Panc1 (cell line): ENCODE measurements at regions not wholly inside any gene's neighbourhood (a gene's known extent, or its start where the extent isn't known, plus 50 kb on each side); places are given as distances from the start of the nearest gene placed in this dataset.
"Not testable (repeated sequence)": the region's sequence is repeated elsewhere in the genome, so short reads cannot be mapped to it uniquely, and the experiment has no call there.

Experiments used
- ATAC-seq: fragments of 200-7000 bp; cut with Tn5 transposase; 2 replicates; pipeline ENCODE4 v1.9.1; 2020; ENCODE audit warnings: mild to moderate bottlenecking, moderate library complexity
- BruUV-seq: library from RNA; stranded (reverse); fragments of 400-500 nt; replicated peaks from 2 replicates; lab custom pipeline; 2021; lab: Mats Ljungman, UMichigan
- CTCF ChIA-PET: fragments of 300-600 bp; sonication (Branson Sonifier 250); formaldehyde crosslinking; loops from one replicate; lab custom pipeline; 2022; ENCODE audit warnings: antibody characterized with exemption; lab: Charles Lee
- POLR2A ChIA-PET: fragments of 300-600 bp; sonication (Branson Sonifier 250); formaldehyde crosslinking; loops from one replicate; lab custom pipeline; 2022; ENCODE audit warnings: antibody characterized with exemption; lab: Charles Lee
- DNase-seq: peaks from one replicate; pipeline ENCODE4 v3.0.0-alpha.2; 2010; ENCODE audit warnings: low read depth, low spot score
- H3K27ac ChIP-seq: 2 replicates; pipeline ENCODE4 v1.5.1; 2011; ENCODE audit warnings: mild to moderate bottlenecking, low read length, inconsistent platforms
- H3K27me3 ChIP-seq: fragments of 200-500 bp; sonication (Bioruptor generic); 2 replicates; pipeline ENCODE4 v1.6.0; 2014; ENCODE audit warnings: low read length, inconsistent platforms; ENCODE audit not compliant: control insufficient read depth, insufficient read depth
- H3K36me3 ChIP-seq: fragments of 200-500 bp; sonication (Bioruptor generic); 2 replicates; pipeline ENCODE4 v1.5.1; 2014; ENCODE audit warnings: inconsistent platforms, mild to moderate bottlenecking, low read length, moderate library complexity; ENCODE audit not compliant: control insufficient read depth, insufficient read depth
- H3K4me1 ChIP-seq: 2 replicates; pipeline ENCODE4 v1.5.1; 2011; ENCODE audit warnings: inconsistent platforms, mild to moderate bottlenecking, low read length, moderate library complexity; ENCODE audit not compliant: control insufficient read depth, insufficient read depth
- H3K4me3 ChIP-seq, 2 experiments: 2 replicates each; pipeline ENCODE4 v1.5.1; 2011 to 2012; ENCODE audit warnings: low read depth in 2 of 2, low read length in 2 of 2, mild to moderate bottlenecking in 2 of 2, inconsistent platforms in 1 of 2, moderate library complexity in 1 of 2
- H3K9me3 ChIP-seq: fragments of 200-500 bp; sonication (Bioruptor generic); 2 replicates; pipeline ENCODE4 v1.5.1; 2014; ENCODE audit warnings: low read depth, mild to moderate bottlenecking, inconsistent platforms, low read length, moderate library complexity; ENCODE audit not compliant: control insufficient read depth, insufficient read depth
- CTCF ChIP-seq: fragments of 450-650 bp; IDR thresholded peaks from 2 replicates; pipeline ENCODE4 v1.5.1; 2017; ENCODE audit warnings: mild to moderate bottlenecking
- POLR2AphosphoS5 ChIP-seq: IDR thresholded peaks from 2 replicates; pipeline ENCODE4 v1.6.1; 2012; ENCODE audit warnings: mild to moderate bottlenecking, low read depth, low read length, moderate library complexity
- REST ChIP-seq, 2 experiments: IDR thresholded peaks; 2 replicates each; pipeline ENCODE4 v1.6.1; 2011 to 2012; ENCODE audit warnings: low read depth in 2 of 2, control low read depth in 1 of 2, low read length in 1 of 2, mild to moderate bottlenecking in 1 of 2, moderate library complexity in 1 of 2; ENCODE audit not compliant: insufficient read depth in 1 of 2
- SIN3A ChIP-seq: IDR thresholded peaks from 2 replicates; pipeline ENCODE4 v1.6.1; 2012; ENCODE audit warnings: low read depth, mild to moderate bottlenecking, low read length, moderate library complexity, borderline replicate concordance; ENCODE audit not compliant: insufficient read depth
- TCF7L2 ChIP-seq: IDR thresholded peaks from 2 replicates; pipeline ENCODE4 v1.6.1; 2011; ENCODE audit warnings: mild to moderate bottlenecking, low read depth, low read length, inconsistent platforms
- in situ Hi-C: cut with HindIII; loops from 2 replicates; pipeline ENCODE4 v1.10.0; 2016; ENCODE audit warnings: low sequenced_read_pairs, low pct_unique_long_range_greater_than_20kb
- intact Hi-C: fragments of 100-400 bp; cut with micrococcal nuclease; formaldehyde crosslinking; loops from one replicate; pipeline ENCODE4 v1.10.0; 2022; ENCODE audit not compliant: unreplicated experiment

- no TSS peak for BruUV-seq
- peak; percentile 84 for ATAC-seq
- intact Hi-C loops, result loop anchor here (5.0 kb wide), 1 partner anchor 371 kb away; no protein-coding TSS in a partner anchor
- Histone ChIP-seq H3K4me1 (no peaks in the 10 kb centered on the region), H3K36me3 (no peaks in the 10 kb centered on the region), H3K4me3 (no peak overlapping the region), H3K9me3 (no peaks in the 10 kb centered on the region), H3K27me3 (no peaks in the 10 kb centered on the region), H3K27ac (no peak overlapping the region)
- TF ChIP-seq CTCF, result peak; percentile 71
- TF ChIP-seq SIN3A, result no peak
- in situ Hi-C loops, result no loop called here
- ChIA-PET POLR2A (no interaction called here), CTCF (no interaction called here)
- peak; percentile 38 for DNase-seq
Measured at GRCh38 chr5:116947691-116948528, 373.3 kb upstream of the SEMA6A start.

- intact Hi-C loops, result loop anchor here (5.0 kb wide), 1 partner anchor 368 kb away; no protein-coding TSS in a partner anchor
- H3K36me3 ChIP-seq, H3K4me1 ChIP-seq, H3K9me3 ChIP-seq, H3K4me3 ChIP-seq, in situ Hi-C loops, DNase-seq, CTCF ChIA-PET, POLR2A ChIA-PET, H3K27ac ChIP-seq, ATAC-seq, H3K27me3 ChIP-seq, BruUV-seq: not testable (repeated sequence)
Measured at GRCh38 chr5:116945613-116946382, 371.2 kb upstream of the SEMA6A start.

GRCh38 chr5:116944183-116944582, 369.6 kb upstream of the SEMA6A start:
- CTCF ChIA-PET, result no interaction called here
- Histone ChIP-seq H3K4me1 (no peaks in the 10 kb centered on the region), H3K27ac (no peak overlapping the region), H3K4me3 (no peak overlapping the region), H3K36me3 (no peaks in the 10 kb centered on the region), H3K27me3 (no peaks in the 10 kb centered on the region), H3K9me3 (no peaks in the 10 kb centered on the region)
- no TSS peak for BruUV-seq
- no peak for ATAC-seq
- DNase-seq, result no peak
- POLR2A ChIA-PET, result no interaction called here
- intact Hi-C loops, result no loop called here
- in situ Hi-C loops, result no loop called here
- TF ChIP-seq TCF7L2 (no peak), POLR2AphosphoS5 (no peak), SIN3A (no peak), REST (IDR thresholded peaks at IDR 0.05; ENCODE audit: insufficient read depth in 1 of 2, low read depth in 2 of 2, low read length in 1 of 2) (no peak), CTCF (no peak)
